ENCODE measurements at regions not wholly inside any gene's neighbourhood (a gene's known extent, or its start where the extent isn't known, plus 50 kb on each side); places are given as distances from the start of the nearest gene placed in this dataset.

DNA sequence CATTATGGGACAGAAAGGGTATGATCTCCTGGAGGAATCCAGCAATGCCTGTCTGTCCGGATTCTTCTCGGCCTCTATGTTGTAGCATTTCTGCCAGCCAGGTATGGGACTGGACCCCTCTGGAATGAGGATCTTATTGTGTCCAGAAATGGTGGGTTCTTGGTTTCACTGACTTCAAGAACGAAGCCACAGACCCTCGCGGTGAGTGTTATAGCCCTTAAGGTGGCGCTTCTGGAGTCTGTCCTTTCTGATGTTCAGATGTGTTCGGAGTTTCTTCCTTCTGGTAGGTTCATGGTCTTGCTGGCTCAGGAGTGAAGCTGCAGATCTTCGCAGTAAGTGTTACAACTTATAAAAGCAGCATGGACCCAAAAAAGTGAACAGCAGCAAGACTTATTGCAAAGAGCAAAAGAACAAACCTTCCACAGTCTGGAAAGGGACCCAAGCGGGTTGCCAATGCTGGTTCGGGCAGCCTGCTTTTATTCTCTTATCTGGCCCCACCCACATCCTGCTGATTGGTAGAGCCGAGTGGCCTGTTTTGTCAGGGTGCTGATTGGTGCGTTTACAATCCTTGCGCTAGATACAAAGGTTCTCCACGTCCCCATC, 62.3 kb upstream of the IER3 start:
- no peak for DNase-seq

DNA sequence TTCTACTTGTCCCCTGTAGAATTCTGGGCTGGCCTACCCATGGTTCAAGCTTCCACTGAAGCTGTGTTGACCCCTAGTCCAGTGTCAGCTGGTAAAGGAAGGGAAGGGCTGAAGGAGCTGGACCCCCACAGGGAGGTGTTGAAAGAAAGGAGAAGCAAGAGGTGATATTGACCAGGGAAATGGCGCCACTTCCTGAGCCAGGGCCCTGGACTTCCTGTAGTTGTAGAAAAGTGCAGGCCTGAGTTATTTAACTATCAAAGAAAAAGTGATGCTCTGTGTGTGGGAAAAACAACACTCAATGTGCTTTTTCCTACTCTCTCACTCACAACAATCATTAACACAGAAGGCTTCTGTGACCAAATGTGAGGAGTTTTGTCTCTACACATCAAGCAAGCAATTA, 60.0 kb upstream of the IER3 start:
- DNase-seq = no peak

DNA sequence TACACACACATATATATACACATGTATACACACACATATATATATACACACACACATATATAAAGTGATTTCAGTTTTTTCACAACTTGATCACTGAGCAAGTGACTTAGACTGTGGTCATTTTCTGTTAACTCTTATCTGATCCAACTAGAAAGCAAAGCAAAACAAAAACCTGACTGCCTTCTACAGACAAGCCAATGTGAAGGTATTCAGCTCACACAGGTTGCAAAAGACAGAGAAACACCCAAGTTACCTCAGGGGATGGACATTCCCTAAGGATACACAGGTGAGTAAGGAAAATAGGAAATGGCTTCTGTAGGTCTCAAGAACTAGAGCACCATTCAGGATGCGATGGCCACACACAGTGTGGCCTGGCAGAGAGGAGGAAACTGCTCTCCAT, 58.4 kb upstream of the IER3 start:
- DNase-seq = no peak

GRCh38 chr6:30801950-30802349, 57.6 kb upstream of the IER3 start:
- no peak for DNase-seq

GRCh38 chr6:30800871-30801270, 56.5 kb upstream of the IER3 start:
- DNase-seq = no peak

GRCh38 chr6:30799210-30799609, 54.9 kb upstream of the IER3 start:
- DNase-seq = no peak

DNA sequence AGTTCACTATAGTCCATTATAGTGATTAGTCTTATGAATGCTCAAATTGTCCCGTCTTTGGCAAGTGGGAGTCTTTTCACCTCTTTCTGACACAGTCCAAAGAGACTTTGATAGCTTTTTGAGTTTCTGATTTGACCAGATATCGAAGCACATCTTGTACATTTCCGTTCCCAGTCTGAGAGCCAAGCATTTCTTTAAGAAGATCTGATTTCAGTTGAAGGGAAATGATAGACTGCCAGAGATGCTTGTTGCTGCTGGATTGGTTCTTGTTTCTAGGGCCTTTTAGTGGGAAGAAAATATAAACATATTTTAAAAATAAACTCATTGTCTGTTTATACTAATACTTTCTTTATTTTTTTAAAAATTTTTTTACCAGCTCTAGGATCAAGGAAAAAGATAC, 54.1 kb upstream of the IER3 start:
- DNase-seq = no peak

DNA sequence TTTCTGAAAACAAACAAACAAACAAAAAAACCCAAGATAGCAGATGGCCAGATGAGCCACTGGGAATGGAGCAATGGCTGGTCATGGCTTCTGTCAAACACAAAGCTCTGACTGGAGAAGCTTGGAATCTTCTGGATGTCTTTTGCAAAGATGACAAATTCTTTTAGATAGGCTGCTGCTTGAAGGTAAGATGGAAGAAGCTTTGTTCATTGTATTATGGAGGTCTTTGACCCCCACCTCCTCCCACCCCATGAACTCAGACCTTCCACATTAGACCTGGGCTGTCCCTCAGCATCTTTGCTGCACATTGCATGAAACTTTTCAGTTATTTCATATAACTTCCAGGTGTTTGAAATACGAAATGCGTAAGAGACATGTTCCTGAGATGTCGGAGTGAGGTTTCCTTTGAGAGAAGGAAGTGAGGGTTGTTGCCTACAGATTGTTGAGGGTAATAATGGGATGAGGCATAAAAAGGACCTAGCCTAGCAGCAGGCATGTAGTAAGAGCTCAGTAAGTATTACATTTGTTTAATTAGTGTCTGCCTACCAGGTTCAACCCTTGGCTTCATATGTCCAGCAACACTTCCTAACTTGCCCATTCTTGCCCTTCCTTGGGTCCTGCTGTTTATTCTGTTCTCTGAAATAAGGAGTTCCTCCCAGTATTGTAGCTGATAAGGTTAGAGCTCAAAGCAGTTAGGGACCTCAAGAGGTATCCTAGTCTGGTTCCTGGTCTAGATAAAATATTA, 51.4 kb upstream of the IER3 start:
- DNase-seq = no peak
